ENCODE measurements at regions not wholly inside any gene's neighbourhood (a gene's known extent, or its start where the extent isn't known, plus 50 kb on each side); places are given as distances from the start of the nearest gene placed in this dataset. TPM values are rescaled to one million over a fixed set of nuclear protein-coding genes. Genes with fewer than 3 reads are reported as not detected.

Small RNA genes in the stretch of these regions (small RNA-seq; reads per million reads assigned to genes)
- gene RNU6-798P (ENCODE audit: insufficient read depth) = not detected
